Thyroid gland (tissue), 4 donors: ENCODE measurements at regions not wholly inside any gene's neighbourhood (a gene's known extent, or its start where the extent isn't known, plus 50 kb on each side); places are given as distances from the start of the nearest gene placed in this dataset.

Experiments used
- DNase-seq, 2 donors: peaks; one replicate each; pipeline ENCODE4 v3.0.0-alpha.2; 2019
- H3K27ac ChIP-seq, 3 donors: fragments of 200-600 bp; sonication (generic); 1 replicate in 2 of 3; 2 replicates in 1 of 3; pipeline ENCODE4 v1.5.1; 2016 to 2019; ENCODE audit warnings: mild to moderate bottlenecking in 1 of 3, moderate library complexity in 1 of 3
- H3K27me3 ChIP-seq: fragments of 200-600 bp; sonication (generic); one replicate; pipeline ENCODE4 v1.5.1; 2019
- H3K36me3 ChIP-seq, 2 donors: fragments of 200-600 bp; sonication (generic); one replicate each; pipeline ENCODE4 v1.5.1; 2016 to 2019
- H3K4me1 ChIP-seq, 2 donors: fragments of 200-600 bp; sonication (generic); one replicate each; pipeline ENCODE4 v1.5.1; 2017 to 2019
- H3K4me3 ChIP-seq, 3 donors: fragments of 200-600 bp; sonication (generic); replicated peaks in 1 of 3; 1 replicate in 2 of 3; 2 replicates in 1 of 3; pipeline ENCODE4 v1.5.1; 2016; ENCODE audit warnings: mild to moderate bottlenecking in 1 of 3
- H3K9me3 ChIP-seq: fragments of 200-600 bp; sonication (generic); one replicate; pipeline ENCODE4 v1.5.1; 2017
- POLR2A ChIP-seq, 2 donors: fragments of 450-650 bp; IDR thresholded peaks; one replicate each; pipeline ENCODE4 v1.6.1; 2017; ENCODE audit warnings: antibody characterized with exemption in 2 of 2, mild to moderate bottlenecking in 2 of 2, moderate library complexity in 1 of 2
- WGBS, 2 donors: methylation state at CpG; one replicate each; pipeline ENCODE4 v1.1.5; 2017; 5-methylcytosine and 5-hydroxymethylcytosine counted together
- intact Hi-C: fragments of 100-400 bp; cut with DNase I; formaldehyde crosslinking; loops from one replicate; pipeline ENCODE4 v1.15.1; 2023
- TF ChIP-seq, protein P1 (sequence below), 6 experiments: fragments of 200-600 bp in 3 of 6; fragments of 450-650 bp in 3 of 6; sonication (generic) in 3 of 6; IDR thresholded peaks; one replicate each; pipeline ENCODE4 v1.5.1; 2016 to 2019; ENCODE audit warnings: antibody characterized with exemption in 6 of 6, mild to moderate bottlenecking in 2 of 6, inconsistent platforms in 1 of 6, moderate library complexity in 1 of 6

DNA sequence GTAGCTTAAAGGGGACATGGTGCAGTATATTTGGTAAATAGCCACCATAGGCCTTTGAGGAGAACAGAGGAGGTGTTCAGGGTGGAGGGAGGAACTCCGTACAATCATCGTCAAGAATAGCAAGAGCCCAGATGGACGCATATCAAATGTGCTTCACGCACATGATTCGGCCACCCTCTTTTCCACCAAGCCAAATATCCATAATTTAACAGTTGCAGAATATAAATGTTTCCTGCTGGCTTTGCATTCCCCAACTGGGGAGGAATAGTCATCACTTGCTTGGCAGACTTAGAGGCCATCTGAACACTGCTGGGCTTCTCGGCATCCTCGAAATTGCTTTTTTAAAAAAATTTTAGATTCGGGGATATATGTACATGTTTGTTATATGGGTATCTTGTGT is 111.9 kb upstream of the ERCC4 start:
- no peaks in the 10 kb centered on the region for H3K4me1 ChIP-seq
- WGBS, 2 donors, result 90 to 93% methylated on average over 8 of the region's 8 CpGs

DNA sequence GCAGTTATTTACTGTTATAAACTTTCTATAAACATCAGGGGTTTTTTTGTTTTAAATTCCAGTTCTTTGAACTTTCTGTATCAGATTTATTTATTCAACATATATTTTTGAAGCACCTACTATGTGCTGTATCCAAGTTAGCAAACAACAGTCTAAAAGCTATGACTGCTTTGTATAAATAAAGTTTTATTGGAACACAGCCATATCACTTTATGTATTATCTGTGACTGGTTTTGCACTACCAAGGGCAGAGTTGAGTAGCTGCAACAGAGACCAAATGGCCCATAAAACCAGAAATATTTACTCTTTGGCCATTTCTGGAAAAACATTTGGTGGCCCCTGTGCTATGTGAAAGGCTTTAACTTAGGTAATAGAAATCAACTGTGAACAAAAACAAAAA is 110.2 kb upstream of the ERCC4 start:
- no peaks in the 10 kb centered on the region for H3K4me1 ChIP-seq
- no peak for DNase-seq
- H3K27ac ChIP-seq, result no peak overlapping the region
- intact Hi-C loops, result no loop called here
- H3K36me3 ChIP-seq, result no peaks in the 10 kb centered on the region
- no peak overlapping the region for H3K4me3 ChIP-seq
- no peaks in the 10 kb centered on the region for H3K9me3 ChIP-seq
- TF ChIP-seq POLR2A (IDR thresholded peaks at IDR 0.05), result no peak
- TF ChIP-seq, protein P1, sequence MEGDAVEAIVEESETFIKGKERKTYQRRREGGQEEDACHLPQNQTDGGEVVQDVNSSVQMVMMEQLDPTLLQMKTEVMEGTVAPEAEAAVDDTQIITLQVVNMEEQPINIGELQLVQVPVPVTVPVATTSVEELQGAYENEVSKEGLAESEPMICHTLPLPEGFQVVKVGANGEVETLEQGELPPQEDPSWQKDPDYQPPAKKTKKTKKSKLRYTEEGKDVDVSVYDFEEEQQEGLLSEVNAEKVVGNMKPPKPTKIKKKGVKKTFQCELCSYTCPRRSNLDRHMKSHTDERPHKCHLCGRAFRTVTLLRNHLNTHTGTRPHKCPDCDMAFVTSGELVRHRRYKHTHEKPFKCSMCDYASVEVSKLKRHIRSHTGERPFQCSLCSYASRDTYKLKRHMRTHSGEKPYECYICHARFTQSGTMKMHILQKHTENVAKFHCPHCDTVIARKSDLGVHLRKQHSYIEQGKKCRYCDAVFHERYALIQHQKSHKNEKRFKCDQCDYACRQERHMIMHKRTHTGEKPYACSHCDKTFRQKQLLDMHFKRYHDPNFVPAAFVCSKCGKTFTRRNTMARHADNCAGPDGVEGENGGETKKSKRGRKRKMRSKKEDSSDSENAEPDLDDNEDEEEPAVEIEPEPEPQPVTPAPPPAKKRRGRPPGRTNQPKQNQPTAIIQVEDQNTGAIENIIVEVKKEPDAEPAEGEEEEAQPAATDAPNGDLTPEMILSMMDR (IDR thresholded peaks at IDR 0.05), result no peak
- no peaks in the 10 kb centered on the region for H3K27me3 ChIP-seq

More for the DNA sequence above, 111.9 kb upstream of the ERCC4 start:
- intact Hi-C loops, result no loop called here
- no peak for TF ChIP-seq POLR2A (IDR thresholded peaks at IDR 0.05)
- TF ChIP-seq, protein P1 (IDR thresholded peaks at IDR 0.05), result no peak
- Histone ChIP-seq H3K9me3 (no peaks in the 10 kb centered on the region), H3K27me3 (no peaks in the 10 kb centered on the region), H3K27ac (no peak overlapping the region), H3K4me3 (no peak overlapping the region), H3K36me3 (no peaks in the 10 kb centered on the region)
- DNase-seq, result no peak

DNA sequence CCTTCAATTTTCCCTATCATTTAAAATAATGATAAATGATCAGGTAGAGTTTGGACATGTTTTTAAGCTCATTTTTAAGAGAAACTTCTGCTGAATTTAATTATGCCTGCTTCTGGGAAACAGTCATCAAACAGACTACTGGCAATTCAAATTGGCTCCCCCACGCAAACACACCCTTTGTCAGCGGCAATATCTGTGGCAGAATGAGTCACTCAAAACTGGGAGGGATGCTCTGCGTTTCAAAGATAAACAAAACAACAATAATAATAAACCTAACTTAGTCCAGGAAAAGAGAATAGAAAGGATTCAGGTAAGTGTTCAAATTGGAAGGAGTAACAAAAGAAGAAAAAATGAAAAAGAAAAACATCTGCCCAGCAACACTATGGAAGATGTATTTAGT is 108.1 kb upstream of the ERCC4 start:
- DNase-seq, result no peak
- no peak overlapping the region for H3K27ac ChIP-seq
- no peaks in the 10 kb centered on the region for H3K27me3 ChIP-seq
- 67% methylated on average over 3 of the region's 3 CpGs for WGBS, 2 donors
- H3K4me1 ChIP-seq, result no peaks in the 10 kb centered on the region
- TF ChIP-seq, protein P1 (IDR thresholded peaks at IDR 0.05), result no peak
- TF ChIP-seq POLR2A (IDR thresholded peaks at IDR 0.05), result no peak
- intact Hi-C loops, result no loop called here
- H3K36me3 ChIP-seq, result no peaks in the 10 kb centered on the region
- H3K9me3 ChIP-seq, result no peaks in the 10 kb centered on the region
- no peak overlapping the region for H3K4me3 ChIP-seq

DNA sequence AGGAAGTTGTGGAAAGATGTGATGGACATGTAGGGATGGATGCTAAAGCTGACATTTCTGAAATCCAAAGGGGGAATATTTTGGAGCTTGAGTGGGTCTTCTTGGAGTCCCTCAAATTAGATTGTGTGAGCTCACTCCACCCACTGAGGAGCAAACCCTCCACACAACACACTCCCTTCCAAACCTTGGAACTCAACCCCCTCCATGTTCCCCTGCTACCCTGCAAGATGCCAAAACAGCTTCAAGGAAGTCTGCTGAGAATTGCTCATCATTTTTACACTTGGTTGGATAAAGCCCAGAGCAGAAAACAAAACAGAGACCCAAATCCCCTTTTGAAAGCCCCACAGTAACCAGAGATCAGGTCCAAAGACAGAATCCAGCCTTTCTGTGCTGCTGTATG is 103.3 kb upstream of the ERCC4 start:
- DNase-seq, result no peak
- H3K27ac ChIP-seq, result no peak overlapping the region
- H3K27me3 ChIP-seq, result no peaks in the 10 kb centered on the region
- no peak overlapping the region for H3K4me3 ChIP-seq
- H3K9me3 ChIP-seq, result no peaks in the 10 kb centered on the region
- TF ChIP-seq POLR2A (IDR thresholded peaks at IDR 0.05), result no peak
- TF ChIP-seq, protein P1 (IDR thresholded peaks at IDR 0.05), result no peak
- H3K36me3 ChIP-seq, result no peaks in the 10 kb centered on the region
- intact Hi-C loops, result no loop called here
- no peaks in the 10 kb centered on the region for H3K4me1 ChIP-seq

DNA sequence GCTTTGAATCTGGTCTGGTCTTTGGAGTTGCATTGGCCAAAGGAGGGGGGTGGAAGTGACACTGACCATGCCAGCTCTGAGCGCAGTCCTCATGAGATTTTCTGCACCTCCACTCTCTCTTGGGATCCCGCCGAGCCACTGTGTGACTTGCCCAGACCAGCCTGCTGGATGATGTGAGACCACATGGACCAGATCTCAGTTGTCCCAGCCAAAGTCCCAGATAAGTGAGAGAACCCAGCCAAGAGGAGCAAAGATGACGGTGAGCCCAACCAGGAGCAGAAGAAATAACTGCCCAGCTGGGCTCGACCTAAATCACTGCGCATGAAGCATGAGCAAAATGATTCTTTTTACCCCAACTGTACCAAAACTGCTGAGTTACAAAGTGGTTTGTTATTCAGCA is 96.5 kb upstream of the ERCC4 start:
- DNase-seq, result no peak
- Histone ChIP-seq H3K4me3 (no peak overlapping the region), H3K4me1 (no peaks in the 10 kb centered on the region), H3K36me3 (no peaks in the 10 kb centered on the region), H3K27ac (no peak overlapping the region), H3K27me3 (no peaks in the 10 kb centered on the region), H3K9me3 (no peaks in the 10 kb centered on the region)
- 74 to 83% methylated on average over 5 to 6 of the region's 6 CpGs for WGBS, 2 donors
- intact Hi-C loops, result no loop called here
- TF ChIP-seq, protein P1 (IDR thresholded peaks at IDR 0.05), result no peak
- no peak for TF ChIP-seq POLR2A (IDR thresholded peaks at IDR 0.05)
